GM12874 (cell line): ENCODE measurements at regions not wholly inside any gene's neighbourhood (a gene's known extent, or its start where the extent isn't known, plus 50 kb on each side); places are given as distances from the start of the nearest gene placed in this dataset.

ENCODE experiments used
- CTCF ChIP-seq: IDR thresholded peaks from 2 replicates; pipeline ENCODE4 v1.5.1; 2011; ENCODE audit warnings: low read depth, mild to moderate bottlenecking, control low read depth, low read length, moderate library complexity; ENCODE audit not compliant: insufficient read depth

- TF ChIP-seq CTCF, result no peak
Measured at GRCh38 chr10:78130966-78131710, 97.5 kb downstream of the RPS24 start.

DNA sequence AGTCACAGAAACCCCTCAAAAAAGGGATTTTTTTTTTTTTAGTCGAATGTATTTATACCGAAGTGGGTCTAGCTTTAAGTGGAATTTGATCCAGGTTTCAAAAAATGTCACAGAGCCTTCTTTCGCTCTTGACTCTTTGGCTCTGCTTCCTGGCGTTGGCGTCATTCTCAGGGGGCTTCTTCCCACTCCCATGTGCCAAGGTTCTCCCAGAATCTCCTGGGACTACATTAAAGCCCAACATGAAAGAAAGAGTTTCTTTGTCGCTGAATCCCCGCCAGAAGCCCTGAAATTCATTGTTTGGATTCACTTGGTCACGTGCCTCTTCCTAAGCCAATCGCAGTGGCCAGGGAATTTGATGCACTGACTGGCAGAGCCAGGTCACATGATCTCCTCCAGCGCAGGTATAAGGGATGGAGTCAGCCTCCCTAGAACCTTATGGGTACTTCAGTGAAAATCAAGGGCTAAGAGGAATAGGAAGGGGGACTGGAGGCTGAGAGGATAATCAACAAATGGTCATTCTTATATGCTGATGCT is 101.2 kb downstream of the RPS24 start:
- no peak for TF ChIP-seq CTCF

- TF ChIP-seq CTCF, result no peak
Measured at GRCh38 chr10:78137147-78137546, 103.5 kb downstream of the RPS24 start.

DNA sequence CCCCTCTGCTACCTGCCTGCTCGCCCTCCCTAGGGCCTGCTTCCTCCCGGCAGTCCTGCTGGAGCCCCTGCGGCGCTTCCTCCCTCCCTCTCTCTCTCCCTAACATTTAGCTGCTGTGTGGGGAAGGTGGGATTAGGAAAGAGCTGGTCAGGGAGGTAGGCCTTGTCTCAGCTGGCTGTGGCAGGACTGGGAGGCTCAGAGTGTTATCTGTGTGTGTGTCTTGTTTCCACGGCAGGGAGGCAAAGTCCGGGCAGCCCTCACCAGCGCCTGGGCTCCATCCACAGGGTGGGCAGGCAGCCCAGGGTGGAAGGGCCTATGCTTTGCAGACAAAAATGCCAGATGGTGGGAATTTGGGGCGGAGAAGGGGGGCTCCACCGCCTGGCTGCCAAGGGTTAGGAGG is 105.7 kb downstream of the RPS24 start:
- TF ChIP-seq CTCF, result no peak

- no peak for TF ChIP-seq CTCF
Measured at GRCh38 chr10:78140066-78140630, 106.5 kb downstream of the RPS24 start.

DNA sequence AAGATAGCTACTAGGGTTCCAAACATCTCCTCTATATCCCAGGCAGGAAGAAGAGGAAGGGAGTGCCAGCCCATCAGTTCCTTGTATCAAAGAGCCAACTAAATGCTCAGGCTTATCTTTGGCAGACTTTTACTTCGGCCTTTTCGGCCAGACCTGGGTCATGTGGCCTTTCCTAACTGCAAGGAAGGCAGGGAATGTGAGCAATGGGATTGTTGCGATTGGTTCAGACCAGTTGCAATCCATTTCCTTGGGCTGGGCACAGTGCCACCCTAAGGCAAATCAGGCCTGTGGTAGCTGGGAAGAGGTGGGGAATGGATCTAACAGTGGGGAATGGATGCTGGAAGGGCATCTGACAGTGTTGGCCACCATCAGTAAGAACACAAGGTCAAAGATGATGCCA is 109.9 kb downstream of the RPS24 start:
- TF ChIP-seq CTCF, result no peak

DNA sequence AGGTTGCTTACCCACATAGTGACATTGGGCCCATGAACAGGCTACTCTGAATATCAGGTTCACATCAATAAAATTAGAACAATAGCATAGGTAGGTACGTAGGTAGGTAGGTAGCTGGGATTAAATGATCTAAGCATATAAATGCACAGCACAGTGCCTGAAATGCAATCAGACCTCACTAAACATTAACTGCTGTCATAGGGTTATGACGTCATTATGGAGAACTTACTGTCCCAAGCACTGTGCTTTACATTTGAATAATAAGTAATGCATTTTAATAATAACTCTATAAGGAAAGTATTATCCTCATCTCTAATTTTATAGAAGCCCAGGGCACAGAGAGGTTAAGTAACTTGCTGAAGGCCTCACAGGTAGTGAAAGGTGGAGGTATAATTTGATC is 112.5 kb downstream of the RPS24 start:
- TF ChIP-seq CTCF, result no peak
